ENCODE measurements at regions not wholly inside any gene's neighbourhood (a gene's known extent, or its start where the extent isn't known, plus 50 kb on each side); places are given as distances from the start of the nearest gene placed in this dataset.

- in situ Hi-C loops (cut with HindIII; ENCODE audit: low pct_unique_long_range_greater_than_20kb, low sequenced_read_pairs): no loop called here
- DNase-seq (ENCODE audit: low read depth): no peak
Measured at GRCh38 chr14:95420060-95420459, 96.4 kb downstream of the SYNE3 start.

- in situ Hi-C loops (cut with HindIII; ENCODE audit: low pct_unique_long_range_greater_than_20kb, low sequenced_read_pairs): no loop called here
- DNase-seq (ENCODE audit: low read depth): no peak
Measured at GRCh38 chr14:95419569-95419968, 96.9 kb downstream of the SYNE3 start.

- in situ Hi-C loops (cut with HindIII; ENCODE audit: low pct_unique_long_range_greater_than_20kb, low sequenced_read_pairs): no loop called here
- no peak for DNase-seq (ENCODE audit: low read depth)
Measured at GRCh38 chr14:95418858-95419257, 97.6 kb downstream of the SYNE3 start.

- in situ Hi-C loops (cut with HindIII; ENCODE audit: low pct_unique_long_range_greater_than_20kb, low sequenced_read_pairs): no loop called here
- DNase-seq (ENCODE audit: low read depth): no peak
Measured at GRCh38 chr14:95417492-95417891, 97.8 kb upstream of the CLMN start.

- in situ Hi-C loops (cut with HindIII; ENCODE audit: low pct_unique_long_range_greater_than_20kb, low sequenced_read_pairs): no loop called here
Measured at GRCh38 chr14:95415993-95416392, 96.3 kb upstream of the CLMN start.

GRCh38 chr14:95413289-95414215, 93.8 kb upstream of the CLMN start:
- DNase-seq (ENCODE audit: low read depth): no peak
- in situ Hi-C loops (cut with HindIII; ENCODE audit: low pct_unique_long_range_greater_than_20kb, low sequenced_read_pairs): no loop called here

More at GRCh38 chr14:95415993-95416392, 96.3 kb upstream of the CLMN start:
- DNase-seq (ENCODE audit: low read depth): no peak

GRCh38 chr14:95410838-95411237, 91.1 kb upstream of the CLMN start:
- no peak for DNase-seq (ENCODE audit: low read depth)
- in situ Hi-C loops (cut with HindIII; ENCODE audit: low pct_unique_long_range_greater_than_20kb, low sequenced_read_pairs): no loop called here

GRCh38 chr14:95409477-95410272, 90.0 kb upstream of the CLMN start:
- DNase-seq (ENCODE audit: low read depth): no peak
- in situ Hi-C loops (cut with HindIII; ENCODE audit: low pct_unique_long_range_greater_than_20kb, low sequenced_read_pairs): no loop called here

GRCh38 chr14:95408731-95409476, 89.2 kb upstream of the CLMN start:
- no peak for DNase-seq (ENCODE audit: low read depth)
- in situ Hi-C loops (cut with HindIII; ENCODE audit: low pct_unique_long_range_greater_than_20kb, low sequenced_read_pairs): no loop called here

- DNase-seq (ENCODE audit: low read depth): no peak
- in situ Hi-C loops (cut with HindIII; ENCODE audit: low pct_unique_long_range_greater_than_20kb, low sequenced_read_pairs): no loop called here
Measured at GRCh38 chr14:95407354-95407753, 87.6 kb upstream of the CLMN start.

GRCh38 chr14:95406756-95407277, 87.1 kb upstream of the CLMN start:
- in situ Hi-C loops (cut with HindIII; ENCODE audit: low pct_unique_long_range_greater_than_20kb, low sequenced_read_pairs): no loop called here

GRCh38 chr14:95404583-95404982, 84.9 kb upstream of the CLMN start:
- in situ Hi-C loops (cut with HindIII; ENCODE audit: low pct_unique_long_range_greater_than_20kb, low sequenced_read_pairs): no loop called here
- no peak for DNase-seq (ENCODE audit: low read depth)

More at GRCh38 chr14:95406756-95407277, 87.1 kb upstream of the CLMN start:
- no peak for DNase-seq (ENCODE audit: low read depth)

- in situ Hi-C loops (cut with HindIII; ENCODE audit: low pct_unique_long_range_greater_than_20kb, low sequenced_read_pairs): no loop called here
- DNase-seq (ENCODE audit: low read depth): no peak
Measured at GRCh38 chr14:95402578-95402977, 82.9 kb upstream of the CLMN start.

- in situ Hi-C loops (cut with HindIII; ENCODE audit: low pct_unique_long_range_greater_than_20kb, low sequenced_read_pairs): no loop called here
- no peak for DNase-seq (ENCODE audit: low read depth)
Measured at GRCh38 chr14:95402176-95402575, 82.5 kb upstream of the CLMN start.

GRCh38 chr14:95398630-95399547, 79.2 kb upstream of the CLMN start:
- in situ Hi-C loops (cut with HindIII; ENCODE audit: low pct_unique_long_range_greater_than_20kb, low sequenced_read_pairs): no loop called here
- no peak for DNase-seq (ENCODE audit: low read depth)

GRCh38 chr14:95397325-95397724, 77.6 kb upstream of the CLMN start:
- in situ Hi-C loops (cut with HindIII; ENCODE audit: low pct_unique_long_range_greater_than_20kb, low sequenced_read_pairs): no loop called here

GRCh38 chr14:95396221-95396620, 76.5 kb upstream of the CLMN start:
- in situ Hi-C loops (cut with HindIII; ENCODE audit: low pct_unique_long_range_greater_than_20kb, low sequenced_read_pairs): no loop called here
- DNase-seq (ENCODE audit: low read depth): no peak

More at GRCh38 chr14:95397325-95397724, 77.6 kb upstream of the CLMN start:
- no peak for DNase-seq (ENCODE audit: low read depth)
